Nephron (organoid): ENCODE measurements at regions not wholly inside any gene's neighbourhood (a gene's known extent, or its start where the extent isn't known, plus 50 kb on each side); places are given as distances from the start of the nearest gene placed in this dataset.

Experiments
- H3K27ac Mint-ChIP-seq, 3 experiments: 2 replicates each; pipeline ENCODE4 v1.8.0; 2020; ENCODE audit warnings: mixed read lengths in 3 of 3, mild to moderate bottlenecking in 2 of 3, moderate library complexity in 1 of 3
- H3K27me3 Mint-ChIP-seq: 2 replicates; pipeline ENCODE4 v1.8.0; 2021; ENCODE audit warnings: low read depth, mild to moderate bottlenecking, moderate library complexity, mixed read lengths
- H3K36me3 Mint-ChIP-seq: 2 replicates; pipeline ENCODE4 v1.8.0; 2020; ENCODE audit warnings: low read depth, mixed read lengths
- H3K4me1 Mint-ChIP-seq: 2 replicates; pipeline ENCODE4 v1.8.0; 2020; ENCODE audit warnings: mixed read lengths
- H3K4me3 Mint-ChIP-seq, 3 experiments: 2 replicates each; pipeline ENCODE4 v1.8.0; 2020; ENCODE audit warnings: mild to moderate bottlenecking in 3 of 3, mixed read lengths in 3 of 3, moderate library complexity in 2 of 3
- H3K9me3 Mint-ChIP-seq: 2 replicates; pipeline ENCODE4 v1.8.0; 2020; ENCODE audit warnings: mixed read lengths
- CTCF ChIP-seq, 3 experiments: fragments of 200-600 bp; sonication (generic); IDR thresholded peaks; one replicate each; pipeline ENCODE4 v1.5.0; 2021; ENCODE audit warnings: antibody characterized with exemption in 3 of 3; ENCODE audit not compliant: unreplicated experiment in 3 of 3

DNA sequence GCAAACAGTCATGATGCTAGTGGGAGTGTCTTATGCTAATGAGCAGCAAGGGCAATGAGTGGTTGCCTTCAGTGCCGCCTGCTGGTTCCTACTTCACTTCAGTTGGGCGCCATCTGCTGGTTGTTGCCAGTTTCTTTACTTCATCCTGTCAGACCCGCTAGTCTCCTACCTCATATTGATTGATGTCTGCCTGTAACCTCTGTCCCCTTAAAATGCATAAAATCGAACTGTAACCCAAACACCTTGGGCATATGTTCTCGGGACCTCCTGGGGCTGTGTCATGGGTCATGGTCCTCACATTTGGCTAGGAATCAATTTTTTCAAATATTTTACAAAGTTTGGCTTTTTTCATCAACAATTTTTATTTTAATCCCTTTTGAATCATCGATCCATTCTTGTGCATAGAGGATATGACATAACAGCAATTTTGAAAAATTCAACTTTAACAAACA lies 62.8 kb upstream of the C7orf33 start:
- Mint-ChIP-seq H3K4me1 (peaks cover 40% of the 10 kb centered on the region), H3K27me3 (peaks cover 6% of the 10 kb centered on the region), H3K4me3 (no peak overlapping the region), H3K27ac (no peak overlapping the region), H3K36me3 (no peaks in the 10 kb centered on the region), H3K9me3 (no peaks in the 10 kb centered on the region)
- TF ChIP-seq CTCF (IDR thresholded peaks at IDR 0.05; ENCODE audit: unreplicated experiment in 3 of 3), result peak; percentile 48 to 55 (median 51)

GRCh38 chr7:148535217-148535616 lies 55.3 kb upstream of the C7orf33 start:
- peaks cover 6% of the 10 kb centered on the region for H3K9me3 Mint-ChIP-seq
- H3K27me3 Mint-ChIP-seq, result peaks cover 6% of the 10 kb centered on the region
- no peak for TF ChIP-seq CTCF (IDR thresholded peaks at IDR 0.05; ENCODE audit: unreplicated experiment in 3 of 3)
- H3K4me1 Mint-ChIP-seq, result no peaks in the 10 kb centered on the region
- no peaks in the 10 kb centered on the region for H3K36me3 Mint-ChIP-seq
- H3K4me3 Mint-ChIP-seq, result peak overlapping the region; percentile 33 to 65 (median 56)
- H3K27ac Mint-ChIP-seq, result no peak overlapping the region

- H3K27ac Mint-ChIP-seq, result no peak overlapping the region
- H3K36me3 Mint-ChIP-seq, result no peaks in the 10 kb centered on the region
- TF ChIP-seq CTCF (IDR thresholded peaks at IDR 0.05; ENCODE audit: unreplicated experiment in 3 of 3), result no peak
- H3K9me3 Mint-ChIP-seq, result peaks cover 6% of the 10 kb centered on the region
- no peak overlapping the region for H3K4me3 Mint-ChIP-seq
- H3K4me1 Mint-ChIP-seq, result no peaks in the 10 kb centered on the region
- peaks cover 6% of the 10 kb centered on the region for H3K27me3 Mint-ChIP-seq
These were observed 53.1 kb upstream of the C7orf33 start for GRCh38 chr7:148537435-148537834.

DNA sequence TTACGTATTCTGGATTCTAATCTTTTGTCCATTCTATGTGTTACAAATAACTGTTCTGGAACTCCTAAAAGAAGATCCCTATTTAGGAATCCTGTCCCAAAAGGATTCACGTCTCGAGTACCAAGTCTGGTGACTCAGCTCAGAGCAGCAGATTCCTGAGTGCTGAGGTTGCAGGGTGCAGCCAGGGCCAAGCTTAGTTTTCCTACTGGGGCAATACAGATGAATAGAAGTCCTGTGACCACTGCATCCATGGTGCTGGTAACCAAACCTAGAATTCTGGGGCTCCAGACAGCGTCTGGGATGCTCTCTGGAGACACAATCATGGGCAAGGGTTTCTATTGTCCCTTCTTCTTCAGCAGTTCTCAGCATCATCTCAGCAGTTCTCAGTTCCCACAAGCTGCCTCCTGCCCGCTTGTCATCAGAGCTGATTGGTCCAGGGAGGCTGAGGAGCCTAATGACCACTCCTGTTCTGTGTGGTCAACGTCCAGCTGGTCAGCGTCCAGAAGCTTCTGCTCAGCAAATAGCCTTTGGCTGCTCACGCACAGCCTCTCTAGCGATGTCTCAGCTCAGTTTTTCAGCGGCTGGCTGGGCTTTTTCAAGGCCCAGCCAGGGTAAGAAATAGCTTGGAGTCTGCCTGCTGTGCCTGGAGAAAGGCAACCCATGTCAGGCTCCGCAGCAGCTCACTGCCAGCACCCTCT lies 50.4 kb upstream of the C7orf33 start:
- Mint-ChIP-seq H3K4me1 (no peaks in the 10 kb centered on the region), H3K27ac (no peak overlapping the region), H3K4me3 (no peak overlapping the region), H3K36me3 (no peaks in the 10 kb centered on the region), H3K27me3 (peaks cover 6% of the 10 kb centered on the region), H3K9me3 (peaks cover 3% of the 10 kb centered on the region)
- no peak for TF ChIP-seq CTCF (IDR thresholded peaks at IDR 0.05; ENCODE audit: unreplicated experiment in 3 of 3)
